ENCODE measurements at regions not wholly inside any gene's neighbourhood (a gene's known extent, or its start where the extent isn't known, plus 50 kb on each side); places are given as distances from the start of the nearest gene placed in this dataset.

- H3K4me3 ChIP-seq (ENCODE audit: insufficient read depth, low read length, poor library complexity, severe bottlenecking), result no peak overlapping the region
- TF ChIP-seq CTCF (IDR thresholded peaks at IDR 0.05; ENCODE audit: insufficient read depth, low read length, poor library complexity, severe bottlenecking), result no peak
- TF ChIP-seq EZH2phosphoT487 (conservative IDR thresholded peaks at IDR 0.05; ENCODE audit: low read length), result no peak
Observed at GRCh38 chr2:20106746-20107145, 55.3 kb upstream of the LAPTM4A start.

GRCh38 chr2:20104900-20105545 lies 53.6 kb upstream of the LAPTM4A start:
- Histone ChIP-seq H4K20me1 (ENCODE audit: low read depth, low read length) (no peaks in the 10 kb centered on the region), H3K79me2 (ENCODE audit: insufficient read depth, low read length) (no peaks in the 10 kb centered on the region), H3K9ac (ENCODE audit: low read length) (no peak overlapping the region), H2AFZ (ENCODE audit: low read depth, low read length, severe bottlenecking) (no peak overlapping the region), H3K27ac (ENCODE audit: low read depth, low read length) (no peak overlapping the region), H3K4me2 (ENCODE audit: low read depth, low read length, poor library complexity, severe bottlenecking) (no peak overlapping the region), H3K4me3 (ENCODE audit: insufficient read depth, low read length, poor library complexity, severe bottlenecking) (no peak overlapping the region), H3K9me3 (ENCODE audit: insufficient read depth, low read length) (no peaks in the 10 kb centered on the region), H3K9me2 (replicated peaks; ENCODE audit: insufficient read depth, low read length) (no peaks in the 10 kb centered on the region), H3F3A (ENCODE audit: insufficient read depth) (no peaks in the 10 kb centered on the region), H3K36me3 (ENCODE audit: low read length) (no peaks in the 10 kb centered on the region), H3K27me3 (ENCODE audit: low read length) (no peaks in the 10 kb centered on the region)
- TF ChIP-seq EZH2phosphoT487 (conservative IDR thresholded peaks at IDR 0.05; ENCODE audit: low read length), result no peak
- no peak for TF ChIP-seq CTCF (IDR thresholded peaks at IDR 0.05; ENCODE audit: insufficient read depth, low read length, poor library complexity, severe bottlenecking)

More at GRCh38 chr2:20106746-20107145, 55.3 kb upstream of the LAPTM4A start:
- Histone ChIP-seq H3K36me3 (ENCODE audit: low read length) (no peaks in the 10 kb centered on the region), H3K4me2 (ENCODE audit: low read depth, low read length, poor library complexity, severe bottlenecking) (no peak overlapping the region), H3K9me3 (ENCODE audit: insufficient read depth, low read length) (no peaks in the 10 kb centered on the region), H3K27ac (ENCODE audit: low read depth, low read length) (no peak overlapping the region), H3K9ac (ENCODE audit: low read length) (no peak overlapping the region), H4K20me1 (ENCODE audit: low read depth, low read length) (no peaks in the 10 kb centered on the region), H3K9me2 (replicated peaks; ENCODE audit: insufficient read depth, low read length) (no peaks in the 10 kb centered on the region), H2AFZ (ENCODE audit: low read depth, low read length, severe bottlenecking) (no peak overlapping the region), H3F3A (ENCODE audit: insufficient read depth) (no peaks in the 10 kb centered on the region), H3K27me3 (ENCODE audit: low read length) (no peaks in the 10 kb centered on the region), H3K79me2 (ENCODE audit: insufficient read depth, low read length) (no peaks in the 10 kb centered on the region)

GRCh38 chr2:20103530-20103929 lies 52.1 kb upstream of the LAPTM4A start:
- H3K27ac ChIP-seq (ENCODE audit: low read depth, low read length), result no peak overlapping the region
- H3K9me2 ChIP-seq (replicated peaks; ENCODE audit: insufficient read depth, low read length), result no peaks in the 10 kb centered on the region
- H4K20me1 ChIP-seq (ENCODE audit: low read depth, low read length), result no peaks in the 10 kb centered on the region
- no peaks in the 10 kb centered on the region for H3K36me3 ChIP-seq (ENCODE audit: low read length)
- no peaks in the 10 kb centered on the region for H3K79me2 ChIP-seq (ENCODE audit: insufficient read depth, low read length)
- no peak overlapping the region for H3K4me2 ChIP-seq (ENCODE audit: low read depth, low read length, poor library complexity, severe bottlenecking)
- TF ChIP-seq CTCF (IDR thresholded peaks at IDR 0.05; ENCODE audit: insufficient read depth, low read length, poor library complexity, severe bottlenecking), result no peak
- TF ChIP-seq EZH2phosphoT487 (conservative IDR thresholded peaks at IDR 0.05; ENCODE audit: low read length), result no peak
- H3K4me3 ChIP-seq (ENCODE audit: insufficient read depth, low read length, poor library complexity, severe bottlenecking), result no peak overlapping the region
- no peak overlapping the region for H2AFZ ChIP-seq (ENCODE audit: low read depth, low read length, severe bottlenecking)
- H3K9me3 ChIP-seq (ENCODE audit: insufficient read depth, low read length), result no peaks in the 10 kb centered on the region
- H3K9ac ChIP-seq (ENCODE audit: low read length), result no peak overlapping the region
- no peaks in the 10 kb centered on the region for H3K27me3 ChIP-seq (ENCODE audit: low read length)
- no peaks in the 10 kb centered on the region for H3F3A ChIP-seq (ENCODE audit: insufficient read depth)

Data from SU-DHL-6 (cell line).